Erythroblast (primary cell): ENCODE measurements at regions not wholly inside any gene's neighbourhood (a gene's known extent, or its start where the extent isn't known, plus 50 kb on each side); places are given as distances from the start of the nearest gene placed in this dataset.

ENCODE experiments used
- GATA1 ChIP-seq: IDR thresholded peaks from 2 replicates; pipeline ENCODE4 v1.6.1; 2011; ENCODE audit warnings: low read depth, mild to moderate bottlenecking, control low read depth, low read length, moderate library complexity
- POLR2A ChIP-seq: IDR thresholded peaks from 2 replicates; pipeline ENCODE4 v1.6.1; 2011; ENCODE audit warnings: mild to moderate bottlenecking, low read length

- TF ChIP-seq POLR2A (no peak), GATA1 (no peak)
Observed at GRCh38 chr1:38451541-38451993, 405.0 kb upstream of the POU3F1 start.
